ENCODE measurements at regions not wholly inside any gene's neighbourhood (a gene's known extent, or its start where the extent isn't known, plus 50 kb on each side); places are given as distances from the start of the nearest gene placed in this dataset.
"Not testable (repeated sequence)": the region's sequence is repeated elsewhere in the genome, so short reads cannot be mapped to it uniquely, and the experiment has no call there.

GRCh38 chr6:140009286-140009685, 634.8 kb upstream of the CITED2 start:
- DNase-seq (ENCODE audit: low read depth, low spot score), result no peak

- DNase-seq (ENCODE audit: low read depth, low spot score), result no peak
These were observed 633.1 kb upstream of the CITED2 start for GRCh38 chr6:140007525-140007924.

GRCh38 chr6:140003217-140003616, 628.8 kb upstream of the CITED2 start:
- DNase-seq (ENCODE audit: low read depth, low spot score), result no peak

- DNase-seq (ENCODE audit: low read depth, low spot score), result no peak
These were observed 628.1 kb upstream of the CITED2 start for GRCh38 chr6:140002396-140003022.

GRCh38 chr6:140001821-140002341, 627.4 kb upstream of the CITED2 start:
- no peak for DNase-seq (ENCODE audit: low read depth, low spot score)

- no peak for DNase-seq (ENCODE audit: low read depth, low spot score)
These were observed 626.6 kb upstream of the CITED2 start for GRCh38 chr6:140001005-140001404.

- DNase-seq (ENCODE audit: low read depth, low spot score), result not testable (repeated sequence)
These were observed 625.2 kb upstream of the CITED2 start for GRCh38 chr6:139999661-140000060.

GRCh38 chr6:139998478-139998877, 624.0 kb upstream of the CITED2 start:
- DNase-seq (ENCODE audit: low read depth, low spot score), result not testable (repeated sequence)

- no peak for DNase-seq (ENCODE audit: low read depth, low spot score)
These were observed 621.9 kb upstream of the CITED2 start for GRCh38 chr6:139996253-139996834.

GRCh38 chr6:139994998-139995397, 620.5 kb upstream of the CITED2 start:
- DNase-seq (ENCODE audit: low read depth, low spot score), result no peak

GRCh38 chr6:139990856-139991465, 616.5 kb upstream of the CITED2 start:
- no peak for DNase-seq (ENCODE audit: low read depth, low spot score)

- DNase-seq (ENCODE audit: low read depth, low spot score), result no peak
These were observed 615.7 kb upstream of the CITED2 start for GRCh38 chr6:139990026-139990686.

- no peak for DNase-seq (ENCODE audit: low read depth, low spot score)
These were observed 614.2 kb upstream of the CITED2 start for GRCh38 chr6:139988685-139989084.

- DNase-seq (ENCODE audit: low read depth, low spot score), result no peak
These were observed 612.6 kb upstream of the CITED2 start for GRCh38 chr6:139987091-139987490.

- DNase-seq (ENCODE audit: low read depth, low spot score), result no peak
These were observed 610.9 kb upstream of the CITED2 start for GRCh38 chr6:139985236-139985815.

GRCh38 chr6:139984317-139984716, 609.9 kb upstream of the CITED2 start:
- DNase-seq (ENCODE audit: low read depth, low spot score), result no peak

- DNase-seq (ENCODE audit: low read depth, low spot score), result no peak
These were observed 609.3 kb upstream of the CITED2 start for GRCh38 chr6:139983555-139984276.

GRCh38 chr6:139982652-139983295, 608.3 kb upstream of the CITED2 start:
- no peak for DNase-seq (ENCODE audit: low read depth, low spot score)

- no peak for DNase-seq (ENCODE audit: low read depth, low spot score)
These were observed 607.7 kb upstream of the CITED2 start for GRCh38 chr6:139982195-139982594.

- no peak for DNase-seq (ENCODE audit: low read depth, low spot score)
These were observed 607.3 kb upstream of the CITED2 start for GRCh38 chr6:139981768-139982181.

All from pulmonary artery endothelial cell (primary cell).